DOHH2 (cell line): ENCODE measurements at regions not wholly inside any gene's neighbourhood (a gene's known extent, or its start where the extent isn't known, plus 50 kb on each side); places are given as distances from the start of the nearest gene placed in this dataset.
"Not testable (repeated sequence)": the region's sequence is repeated elsewhere in the genome, so short reads cannot be mapped to it uniquely, and the experiment has no call there.

Experiments
- H3F3A ChIP-seq: fragments of 200-600 bp; sonication (generic), shearing (Covaris generic); 2 replicates; pipeline ENCODE4 v1.6.0; 2016; ENCODE audit warnings: antibody characterized with exemption, mild to moderate bottlenecking; ENCODE audit not compliant: control insufficient read depth, insufficient read depth
- H3K27ac ChIP-seq: fragments of 200-600 bp; sonication (generic); 2 replicates; pipeline ENCODE4 v1.5.1; 2014; ENCODE audit warnings: low read depth, mild to moderate bottlenecking, low read length, moderate library complexity
- H3K27me3 ChIP-seq: fragments of 200-600 bp; sonication (generic); 2 replicates; pipeline ENCODE4 v1.6.1; 2014; ENCODE audit warnings: mild to moderate bottlenecking, low read length, mixed read lengths; ENCODE audit not compliant: control insufficient read depth
- H3K36me3 ChIP-seq: fragments of 200-600 bp; sonication (generic); 2 replicates; pipeline ENCODE4 v1.6.1; 2014; ENCODE audit warnings: mild to moderate bottlenecking, low read length, moderate library complexity, mixed read lengths; ENCODE audit not compliant: control insufficient read depth
- H3K4me1 ChIP-seq: fragments of 200-600 bp; sonication (generic); 2 replicates; pipeline ENCODE4 v1.6.1; 2014; ENCODE audit warnings: mild to moderate bottlenecking, low read length, mixed read lengths; ENCODE audit not compliant: control insufficient read depth
- H3K4me2 ChIP-seq: fragments of 200-600 bp; sonication (generic); 2 replicates; pipeline ENCODE4 v1.6.0; 2014; ENCODE audit warnings: mild to moderate bottlenecking, low read length, moderate library complexity
- H3K4me3 ChIP-seq: fragments of 200-600 bp; sonication (generic); 2 replicates; pipeline ENCODE4 v1.5.1; 2014; ENCODE audit warnings: mild to moderate bottlenecking, low read length, mixed read lengths
- H3K79me2 ChIP-seq: fragments of 200-600 bp; sonication (generic); 2 replicates; pipeline ENCODE4 v1.6.1; 2014; ENCODE audit warnings: mild to moderate bottlenecking, low read length, mixed read lengths; ENCODE audit not compliant: control insufficient read depth
- H3K9me2 ChIP-seq: fragments of 200-600 bp; sonication (generic); replicated peaks from 2 replicates; pipeline ENCODE4 v1.6.1; 2014; ENCODE audit warnings: mild to moderate bottlenecking, low read length, mixed read lengths; ENCODE audit not compliant: control insufficient read depth
- H3K9me3 ChIP-seq: fragments of 200-600 bp; sonication (generic); 2 replicates; pipeline ENCODE4 v1.6.1; 2014; ENCODE audit warnings: antibody characterized with exemption, low read length, mixed read lengths; ENCODE audit not compliant: control insufficient read depth, insufficient read depth
- H4K20me1 ChIP-seq: fragments of 200-600 bp; sonication (generic); 2 replicates; pipeline ENCODE4 v1.6.0; 2014; ENCODE audit warnings: low read depth, mild to moderate bottlenecking, antibody characterized with exemption, low read length, moderate library complexity; ENCODE audit not compliant: control insufficient read depth, insufficient read depth
- CTCF ChIP-seq: fragments of 200-600 bp; sonication (generic); IDR thresholded peaks from one replicate; pipeline ENCODE4 v1.5.1; 2014; ENCODE audit warnings: antibody characterized with exemption, mild to moderate bottlenecking, low read depth, low read length; ENCODE audit not compliant: poor library complexity, severe bottlenecking
- EZH2phosphoT487 ChIP-seq: fragments of 200-600 bp; sonication (generic); IDR thresholded peaks from 2 replicates; pipeline ENCODE4 v1.6.1; 2017; ENCODE audit warnings: borderline replicate concordance, mild to moderate bottlenecking, antibody characterized with exemption, low read length, moderate library complexity, mixed read lengths

GRCh38 chr13:20301015-20301402, 68.9 kb upstream of the GJB6 start:
- Histone ChIP-seq H3K9me2 (no peaks in the 10 kb centered on the region), H3K27me3 (no peaks in the 10 kb centered on the region), H3K27ac (no peak overlapping the region), H3K4me1 (no peaks in the 10 kb centered on the region), H3K4me2 (no peak overlapping the region), H3F3A (no peaks in the 10 kb centered on the region), H3K36me3 (no peaks in the 10 kb centered on the region), H4K20me1 (no peaks in the 10 kb centered on the region), H3K9me3 (no peaks in the 10 kb centered on the region), H3K79me2 (no peaks in the 10 kb centered on the region), H3K4me3 (no peak overlapping the region)
- TF ChIP-seq CTCF (no peak), EZH2phosphoT487 (no peak)

GRCh38 chr13:20297181-20297580, 65.1 kb upstream of the GJB6 start:
- no peaks in the 10 kb centered on the region for H3K27me3 ChIP-seq
- TF ChIP-seq EZH2phosphoT487 (no peak), CTCF (no peak)
- H3K4me1 ChIP-seq = no peaks in the 10 kb centered on the region

GRCh38 chr13:20295956-20296355, 63.8 kb upstream of the GJB6 start:
- H4K20me1 ChIP-seq = no peaks in the 10 kb centered on the region
- no peak overlapping the region for H3K4me2 ChIP-seq
- H3K9me3 ChIP-seq = no peaks in the 10 kb centered on the region
- no peak for TF ChIP-seq EZH2phosphoT487
- no peak for TF ChIP-seq CTCF
- H3K79me2 ChIP-seq = no peaks in the 10 kb centered on the region
- no peak overlapping the region for H3K4me3 ChIP-seq
- no peaks in the 10 kb centered on the region for H3K36me3 ChIP-seq
- no peaks in the 10 kb centered on the region for H3K27me3 ChIP-seq
- H3F3A ChIP-seq = no peaks in the 10 kb centered on the region
- no peak overlapping the region for H3K27ac ChIP-seq
- H3K9me2 ChIP-seq = no peaks in the 10 kb centered on the region
- 0 out of 2 replicates have a peak, but pooled peaks cover 6% of the 10 kb centered on the region for H3K4me1 ChIP-seq

More at GRCh38 chr13:20297181-20297580, 65.1 kb upstream of the GJB6 start:
- no peak overlapping the region for H3K4me2 ChIP-seq
- no peaks in the 10 kb centered on the region for H4K20me1 ChIP-seq
- H3K27ac ChIP-seq = no peak overlapping the region
- H3K79me2 ChIP-seq = no peaks in the 10 kb centered on the region
- H3K4me3 ChIP-seq = no peak overlapping the region
- no peaks in the 10 kb centered on the region for H3F3A ChIP-seq
- no peaks in the 10 kb centered on the region for H3K9me2 ChIP-seq
- H3K36me3 ChIP-seq = no peaks in the 10 kb centered on the region
- no peaks in the 10 kb centered on the region for H3K9me3 ChIP-seq

- Histone ChIP-seq H3K4me2 (no peak overlapping the region), H3K9me3 (no peaks in the 10 kb centered on the region), H3F3A (no peaks in the 10 kb centered on the region), H3K4me3 (no peak overlapping the region), H3K27ac (no peak overlapping the region), H4K20me1 (no peaks in the 10 kb centered on the region), H3K4me1 (0 out of 2 replicates have a peak, but pooled peaks cover 6% of the 10 kb centered on the region), H3K79me2 (no peaks in the 10 kb centered on the region), H3K9me2 (no peaks in the 10 kb centered on the region), H3K36me3 (no peaks in the 10 kb centered on the region), H3K27me3 (no peaks in the 10 kb centered on the region)
- TF ChIP-seq EZH2phosphoT487 (no peak), CTCF (peak; percentile 28)
Measured at GRCh38 chr13:20294497-20294896, 62.4 kb upstream of the GJB6 start.

- not testable (repeated sequence) for H3K4me1 ChIP-seq, H3K9me3 ChIP-seq, H3K4me2 ChIP-seq, H3K36me3 ChIP-seq, H3K27me3 ChIP-seq, H3K4me3 ChIP-seq, H3F3A ChIP-seq, H3K9me2 ChIP-seq, H3K79me2 ChIP-seq, H4K20me1 ChIP-seq, H3K27ac ChIP-seq
Measured at GRCh38 chr13:20292301-20292700, 60.2 kb upstream of the GJB6 start.
